SH-SY5Y (cell line): ENCODE measurements at regions not wholly inside any gene's neighbourhood (a gene's known extent, or its start where the extent isn't known, plus 50 kb on each side); places are given as distances from the start of the nearest gene placed in this dataset.

Experiments used
- GATA2 ChIP-seq: IDR thresholded peaks from 2 replicates; pipeline ENCODE4 v1.6.1; 2011; ENCODE audit warnings: mild to moderate bottlenecking, low read depth, low read length
- GATA3 ChIP-seq: IDR thresholded peaks from 2 replicates; pipeline ENCODE4 v1.6.1; 2011; ENCODE audit warnings: low read depth, mild to moderate bottlenecking, low read length, moderate library complexity

- TF ChIP-seq GATA2 (no peak), GATA3 (no peak)
Observed at GRCh38 chr17:77488531-77489238, 347.9 kb downstream of the SEC14L1 start.
